ENCODE measurements at regions not wholly inside any gene's neighbourhood (a gene's known extent, or its start where the extent isn't known, plus 50 kb on each side); places are given as distances from the start of the nearest gene placed in this dataset.

DNA sequence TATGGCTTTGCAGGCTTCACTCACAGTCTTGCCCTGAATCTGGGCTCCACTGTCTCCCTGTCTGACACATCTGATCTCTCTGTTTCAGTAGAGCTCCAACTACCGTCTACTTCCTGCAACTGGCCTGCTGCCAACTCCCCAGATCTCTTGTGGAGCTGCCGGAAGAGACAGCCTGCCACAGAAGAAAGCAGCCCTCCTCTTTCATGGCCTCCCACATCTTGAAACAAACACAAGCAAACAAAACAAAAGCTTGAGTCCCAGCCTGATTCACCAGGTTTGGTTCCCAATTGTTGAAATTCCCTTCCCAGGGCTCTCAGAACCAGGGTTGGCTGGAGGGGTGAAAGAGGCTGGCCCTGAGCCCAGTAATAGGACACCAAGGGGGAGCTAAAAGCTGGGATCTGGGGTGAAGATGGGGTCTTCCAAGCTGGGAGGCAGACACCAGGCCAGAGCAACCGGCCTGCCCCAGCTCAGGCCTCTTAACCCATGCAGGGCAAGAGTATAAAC, 55.3 kb upstream of the CA12 start:
- intact Hi-C loops (cut with micrococcal nuclease; ENCODE audit: unreplicated experiment): loop anchor here (5.0 kb wide), 1 partner anchor 75 kb away; no protein-coding TSS in a partner anchor
- Histone ChIP-seq H3K4me3 (ENCODE audit: low read depth, low read length, poor library complexity, severe bottlenecking) (no peak overlapping the region), H3K4me2 (ENCODE audit: low read length) (no peak overlapping the region), H3K27ac (ENCODE audit: low read depth, low read length, poor library complexity, severe bottlenecking) (no peak overlapping the region), H3K9me3 (ENCODE audit: low read length) (no peaks in the 10 kb centered on the region), H3K79me2 (ENCODE audit: insufficient read depth, low read depth, low read length) (no peaks in the 10 kb centered on the region), H3K9me2 (ENCODE audit: insufficient read depth, low read length) (no peaks in the 10 kb centered on the region), H3K36me3 (ENCODE audit: insufficient read depth, low read length) (no peaks in the 10 kb centered on the region), H2AFZ (ENCODE audit: low read length) (no peak overlapping the region), H4K20me1 (ENCODE audit: insufficient read depth, low read length) (no peaks in the 10 kb centered on the region), H3K4me1 (ENCODE audit: insufficient read depth, low read length, poor library complexity, severe bottlenecking) (no peaks in the 10 kb centered on the region)
- CTCF ChIA-PET (ENCODE audit: unreplicated experiment): no interaction called here
- no TSS peak for BruUV-seq (replicated peaks)
- no peak for TF ChIP-seq EZH2phosphoT487 (IDR thresholded peaks at IDR 0.05; ENCODE audit: borderline replicate concordance, low read depth, low read length)
- no peak for TF ChIP-seq CTCF (conservative IDR thresholded peaks at IDR 0.05; ENCODE audit: low read length)
- POLR2A ChIA-PET: interaction anchor here (0.9 kb wide), 1 partner anchor 13 kb away, joined by 3 read pairs; no protein-coding TSS in a partner anchor
- DNase-seq (ENCODE audit: low spot score): no peak

- Histone ChIP-seq H3K36me3 (ENCODE audit: insufficient read depth, low read length) (no peaks in the 10 kb centered on the region), H2AFZ (ENCODE audit: low read length) (no peak overlapping the region), H3K79me2 (ENCODE audit: insufficient read depth, low read depth, low read length) (no peaks in the 10 kb centered on the region), H3K27ac (ENCODE audit: low read depth, low read length, poor library complexity, severe bottlenecking) (no peak overlapping the region), H3K4me2 (ENCODE audit: low read length) (no peak overlapping the region), H3K9me3 (ENCODE audit: low read length) (no peaks in the 10 kb centered on the region), H3K4me3 (ENCODE audit: low read depth, low read length, poor library complexity, severe bottlenecking) (no peak overlapping the region), H3K4me1 (ENCODE audit: insufficient read depth, low read length, poor library complexity, severe bottlenecking) (no peaks in the 10 kb centered on the region), H4K20me1 (ENCODE audit: insufficient read depth, low read length) (no peaks in the 10 kb centered on the region), H3K9me2 (ENCODE audit: insufficient read depth, low read length) (no peaks in the 10 kb centered on the region)
- TF ChIP-seq CTCF (conservative IDR thresholded peaks at IDR 0.05; ENCODE audit: low read length): no peak
- TF ChIP-seq EZH2phosphoT487 (IDR thresholded peaks at IDR 0.05; ENCODE audit: borderline replicate concordance, low read depth, low read length): no peak
- POLR2A ChIA-PET: interaction anchor here (0.5 to 1.2 kb wide), 2 partner anchors 23 to 291 kb away, joined by 3 read pairs; no protein-coding TSS in a partner anchor
- DNase-seq (ENCODE audit: low spot score): no peak
- intact Hi-C loops (cut with micrococcal nuclease; ENCODE audit: unreplicated experiment): loop anchor here (5.0 kb wide), 1 partner anchor 77 kb away; no protein-coding TSS in a partner anchor
- no TSS peak for BruUV-seq (replicated peaks)
- CTCF ChIA-PET (ENCODE audit: unreplicated experiment): no interaction called here
These were observed 58.1 kb upstream of the CA12 start for GRCh38 chr15:63439536-63440264.

GRCh38 chr15:63440265-63440648, 58.6 kb upstream of the CA12 start:
- Histone ChIP-seq H3K9me2 (ENCODE audit: insufficient read depth, low read length) (no peaks in the 10 kb centered on the region), H3K4me1 (ENCODE audit: insufficient read depth, low read length, poor library complexity, severe bottlenecking) (no peaks in the 10 kb centered on the region), H3K9me3 (ENCODE audit: low read length) (no peaks in the 10 kb centered on the region), H3K4me2 (ENCODE audit: low read length) (no peak overlapping the region), H4K20me1 (ENCODE audit: insufficient read depth, low read length) (no peaks in the 10 kb centered on the region), H2AFZ (ENCODE audit: low read length) (no peak overlapping the region), H3K36me3 (ENCODE audit: insufficient read depth, low read length) (no peaks in the 10 kb centered on the region), H3K79me2 (ENCODE audit: insufficient read depth, low read depth, low read length) (no peaks in the 10 kb centered on the region), H3K27ac (ENCODE audit: low read depth, low read length, poor library complexity, severe bottlenecking) (no peak overlapping the region), H3K4me3 (ENCODE audit: low read depth, low read length, poor library complexity, severe bottlenecking) (no peak overlapping the region)
- DNase-seq (ENCODE audit: low spot score): no peak
- intact Hi-C loops (cut with micrococcal nuclease; ENCODE audit: unreplicated experiment): no loop called here
- BruUV-seq (replicated peaks): no TSS peak
- POLR2A ChIA-PET: interaction anchor here (1.3 kb wide), 1 partner anchor 13 kb away, joined by 3 read pairs; no protein-coding TSS in a partner anchor
- CTCF ChIA-PET (ENCODE audit: unreplicated experiment): no interaction called here
- TF ChIP-seq EZH2phosphoT487 (IDR thresholded peaks at IDR 0.05; ENCODE audit: borderline replicate concordance, low read depth, low read length) (no peak), CTCF (conservative IDR thresholded peaks at IDR 0.05; ENCODE audit: low read length) (no peak)

Measured in OCI-LY7 (cell line).